Nephron (organoid): ENCODE measurements at regions not wholly inside any gene's neighbourhood (a gene's known extent, or its start where the extent isn't known, plus 50 kb on each side); places are given as distances from the start of the nearest gene placed in this dataset.

Experiments
- H3K27ac Mint-ChIP-seq, 3 experiments: 2 replicates each; pipeline ENCODE4 v1.8.0; 2020; ENCODE audit warnings: mixed read lengths in 3 of 3, mild to moderate bottlenecking in 2 of 3, moderate library complexity in 1 of 3
- H3K27me3 Mint-ChIP-seq: 2 replicates; pipeline ENCODE4 v1.8.0; 2021; ENCODE audit warnings: low read depth, mild to moderate bottlenecking, moderate library complexity, mixed read lengths
- H3K36me3 Mint-ChIP-seq: 2 replicates; pipeline ENCODE4 v1.8.0; 2020; ENCODE audit warnings: low read depth, mixed read lengths
- H3K4me1 Mint-ChIP-seq: 2 replicates; pipeline ENCODE4 v1.8.0; 2020; ENCODE audit warnings: mixed read lengths
- H3K4me3 Mint-ChIP-seq, 3 experiments: 2 replicates each; pipeline ENCODE4 v1.8.0; 2020; ENCODE audit warnings: mild to moderate bottlenecking in 3 of 3, mixed read lengths in 3 of 3, moderate library complexity in 2 of 3
- H3K9me3 Mint-ChIP-seq: 2 replicates; pipeline ENCODE4 v1.8.0; 2020; ENCODE audit warnings: mixed read lengths
- CTCF ChIP-seq, 3 experiments: fragments of 200-600 bp; sonication (generic); IDR thresholded peaks; one replicate each; pipeline ENCODE4 v1.5.0; 2021; ENCODE audit warnings: antibody characterized with exemption in 3 of 3; ENCODE audit not compliant: unreplicated experiment in 3 of 3

- Mint-ChIP-seq H3K4me3 (no peak overlapping the region), H3K27me3 (no peaks in the 10 kb centered on the region), H3K4me1 (no peaks in the 10 kb centered on the region), H3K27ac (no peak overlapping the region), H3K9me3 (peaks cover 2% of the 10 kb centered on the region), H3K36me3 (no peaks in the 10 kb centered on the region)
- no peak for TF ChIP-seq CTCF (IDR thresholded peaks at IDR 0.05; ENCODE audit: unreplicated experiment in 3 of 3)
These were observed 343.1 kb upstream of the CDH2 start for GRCh38 chr18:28519997-28520396.

- peaks cover 2% of the 10 kb centered on the region for H3K9me3 Mint-ChIP-seq
- no peak overlapping the region for H3K27ac Mint-ChIP-seq
- TF ChIP-seq CTCF (IDR thresholded peaks at IDR 0.05; ENCODE audit: unreplicated experiment in 3 of 3), result no peak
- no peaks in the 10 kb centered on the region for H3K36me3 Mint-ChIP-seq
- no peak overlapping the region for H3K4me3 Mint-ChIP-seq
- H3K27me3 Mint-ChIP-seq, result no peaks in the 10 kb centered on the region
- H3K4me1 Mint-ChIP-seq, result no peaks in the 10 kb centered on the region
These were observed 337.8 kb upstream of the CDH2 start for GRCh38 chr18:28514699-28515098.

GRCh38 chr18:28512357-28512756 is 335.4 kb upstream of the CDH2 start:
- H3K27ac Mint-ChIP-seq, result no peak overlapping the region
- H3K4me3 Mint-ChIP-seq, result no peak overlapping the region
- H3K27me3 Mint-ChIP-seq, result no peaks in the 10 kb centered on the region
- H3K4me1 Mint-ChIP-seq, result no peaks in the 10 kb centered on the region
- TF ChIP-seq CTCF (IDR thresholded peaks at IDR 0.05; ENCODE audit: unreplicated experiment in 3 of 3), result no peak
- H3K9me3 Mint-ChIP-seq, result no peaks in the 10 kb centered on the region
- H3K36me3 Mint-ChIP-seq, result no peaks in the 10 kb centered on the region

GRCh38 chr18:28511413-28511821 is 334.5 kb upstream of the CDH2 start:
- H3K9me3 Mint-ChIP-seq, result no peaks in the 10 kb centered on the region
- no peaks in the 10 kb centered on the region for H3K4me1 Mint-ChIP-seq
- H3K36me3 Mint-ChIP-seq, result no peaks in the 10 kb centered on the region
- no peak overlapping the region for H3K4me3 Mint-ChIP-seq
- TF ChIP-seq CTCF (IDR thresholded peaks at IDR 0.05; ENCODE audit: unreplicated experiment in 3 of 3), result no peak
- H3K27me3 Mint-ChIP-seq, result no peaks in the 10 kb centered on the region
- H3K27ac Mint-ChIP-seq, result no peak overlapping the region

- no peak for TF ChIP-seq CTCF (IDR thresholded peaks at IDR 0.05; ENCODE audit: unreplicated experiment in 3 of 3)
These were observed 333.3 kb upstream of the CDH2 start for GRCh38 chr18:28510210-28510609.

GRCh38 chr18:28504066-28504465 is 327.1 kb upstream of the CDH2 start:
- Mint-ChIP-seq H3K4me1 (no peaks in the 10 kb centered on the region), H3K27ac (no peak overlapping the region), H3K4me3 (no peak overlapping the region), H3K27me3 (no peaks in the 10 kb centered on the region), H3K9me3 (peaks cover 4% of the 10 kb centered on the region), H3K36me3 (no peaks in the 10 kb centered on the region)
- no peak for TF ChIP-seq CTCF (IDR thresholded peaks at IDR 0.05; ENCODE audit: unreplicated experiment in 3 of 3)

More at GRCh38 chr18:28510210-28510609, 333.3 kb upstream of the CDH2 start:
- H3K36me3 Mint-ChIP-seq, result no peaks in the 10 kb centered on the region
- no peaks in the 10 kb centered on the region for H3K4me1 Mint-ChIP-seq
- H3K4me3 Mint-ChIP-seq, result no peak overlapping the region
- no peaks in the 10 kb centered on the region for H3K27me3 Mint-ChIP-seq
- no peak overlapping the region for H3K27ac Mint-ChIP-seq
- H3K9me3 Mint-ChIP-seq, result no peaks in the 10 kb centered on the region
